SU-DHL-6 (cell line): ENCODE measurements at regions not wholly inside any gene's neighbourhood (a gene's known extent, or its start where the extent isn't known, plus 50 kb on each side); places are given as distances from the start of the nearest gene placed in this dataset.

ENCODE experiments used
- CTCF ChIP-seq: fragments of 200-600 bp; sonication (generic); IDR thresholded peaks from one replicate; pipeline ENCODE4 v1.5.1; 2017; ENCODE audit warnings: antibody characterized with exemption, mild to moderate bottlenecking, low read length, moderate library complexity; ENCODE audit not compliant: insufficient read depth, poor library complexity, severe bottlenecking
- EZH2phosphoT487 ChIP-seq: fragments of 200-600 bp; sonication (generic), shearing (Covaris generic); conservative IDR thresholded peaks from 2 replicates; pipeline ENCODE4 v1.6.1; 2018; ENCODE audit warnings: mild to moderate bottlenecking, antibody characterized with exemption, low read length, moderate library complexity, mixed read lengths

DNA sequence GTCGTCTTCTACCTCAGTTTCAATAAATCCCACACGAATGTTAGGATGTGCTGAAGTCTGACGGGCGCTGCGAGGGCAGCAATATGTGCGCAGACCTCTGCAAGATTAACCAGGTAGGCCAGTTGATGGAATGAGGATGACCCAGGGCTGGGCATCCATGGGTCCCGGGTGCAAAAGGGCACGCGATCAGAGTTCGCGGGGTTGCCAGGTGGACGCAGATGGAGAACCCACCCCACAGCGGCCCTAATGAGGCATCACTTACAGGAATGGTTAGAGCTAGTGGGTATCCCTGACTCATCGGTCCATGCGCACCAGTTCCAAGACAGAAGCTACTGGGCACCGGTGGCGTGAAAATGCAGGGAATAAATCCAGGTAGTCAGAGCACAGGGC is 2116.0 kb downstream of the TP53TG3F start:
- no peak for TF ChIP-seq CTCF
- TF ChIP-seq EZH2phosphoT487, result no peak
